ENCODE measurements at regions not wholly inside any gene's neighbourhood (a gene's known extent, or its start where the extent isn't known, plus 50 kb on each side); places are given as distances from the start of the nearest gene placed in this dataset.

- H3K4me3 ChIP-seq (ENCODE audit: low read depth, low read length) = no peak overlapping the region
- no peak for DNase-seq (ENCODE audit: low read depth)
- no peak for TF ChIP-seq MAX (IDR thresholded peaks at IDR 0.05; ENCODE audit: low read depth, low read length)
- no peak for TF ChIP-seq POLR2A (IDR thresholded peaks at IDR 0.05; ENCODE audit: extremely low read depth, insufficient read length)
- no peak for TF ChIP-seq CTCF (IDR thresholded peaks at IDR 0.05; ENCODE audit: low read depth, low read length)
- TF ChIP-seq MYC (IDR thresholded peaks at IDR 0.05; ENCODE audit: low read depth, low read length) = no peak
Measured at GRCh38 chr13:34278780-34279179, 460.8 kb downstream of the RFC3 start.

- no peak overlapping the region for H3K4me3 ChIP-seq (ENCODE audit: low read depth, low read length)
- no peak for DNase-seq (ENCODE audit: low read depth)
- TF ChIP-seq CTCF (IDR thresholded peaks at IDR 0.05; ENCODE audit: low read depth, low read length) (no peak), MAX (IDR thresholded peaks at IDR 0.05; ENCODE audit: low read depth, low read length) (no peak), POLR2A (IDR thresholded peaks at IDR 0.05; ENCODE audit: extremely low read depth, insufficient read length) (no peak)
Measured at GRCh38 chr13:34290661-34291060, 472.7 kb downstream of the RFC3 start.

- DNase-seq (ENCODE audit: low read depth) = no peak
- no peak overlapping the region for H3K4me3 ChIP-seq (ENCODE audit: low read depth, low read length)
- TF ChIP-seq POLR2A (IDR thresholded peaks at IDR 0.05; ENCODE audit: extremely low read depth, insufficient read length) (no peak), CTCF (IDR thresholded peaks at IDR 0.05; ENCODE audit: low read depth, low read length) (no peak), MAX (IDR thresholded peaks at IDR 0.05; ENCODE audit: low read depth, low read length) (no peak), MYC (IDR thresholded peaks at IDR 0.05; ENCODE audit: low read depth, low read length) (no peak)
Measured at GRCh38 chr13:34294483-34295129, 476.7 kb downstream of the RFC3 start.

- DNase-seq (ENCODE audit: low read depth) = no peak
- no peak overlapping the region for H3K4me3 ChIP-seq (ENCODE audit: low read depth, low read length)
Measured at GRCh38 chr13:34300559-34300958, 482.6 kb downstream of the RFC3 start.

GRCh38 chr13:34302596-34302995 lies 484.6 kb downstream of the RFC3 start:
- TF ChIP-seq CTCF (IDR thresholded peaks at IDR 0.05; ENCODE audit: low read depth, low read length) = no peak
- TF ChIP-seq MYC (IDR thresholded peaks at IDR 0.05; ENCODE audit: low read depth, low read length) = no peak
- no peak for TF ChIP-seq MAX (IDR thresholded peaks at IDR 0.05; ENCODE audit: low read depth, low read length)
- no peak for TF ChIP-seq POLR2A (IDR thresholded peaks at IDR 0.05; ENCODE audit: extremely low read depth, insufficient read length)
- no peak for DNase-seq (ENCODE audit: low read depth)
- no peak overlapping the region for H3K4me3 ChIP-seq (ENCODE audit: low read depth, low read length)

More at GRCh38 chr13:34300559-34300958, 482.6 kb downstream of the RFC3 start:
- TF ChIP-seq MYC (IDR thresholded peaks at IDR 0.05; ENCODE audit: low read depth, low read length) = no peak
- no peak for TF ChIP-seq MAX (IDR thresholded peaks at IDR 0.05; ENCODE audit: low read depth, low read length)
- no peak for TF ChIP-seq POLR2A (IDR thresholded peaks at IDR 0.05; ENCODE audit: extremely low read depth, insufficient read length)
- no peak for TF ChIP-seq CTCF (IDR thresholded peaks at IDR 0.05; ENCODE audit: low read depth, low read length)
